NB4 (cell line): ENCODE measurements at regions not wholly inside any gene's neighbourhood (a gene's known extent, or its start where the extent isn't known, plus 50 kb on each side); places are given as distances from the start of the nearest gene placed in this dataset.

Source experiments
- POLR2A ChIP-seq: IDR thresholded peaks from 2 replicates; pipeline ENCODE4 v1.6.1; 2011; ENCODE audit warnings: mild to moderate bottlenecking; ENCODE audit not compliant: insufficient read length; ENCODE audit errors: extremely low read depth
- TF ChIP-seq, protein P1 (sequence below): IDR thresholded peaks from one replicate; pipeline ENCODE4 v1.5.1; 2012; ENCODE audit warnings: low read depth, low read length

DNA sequence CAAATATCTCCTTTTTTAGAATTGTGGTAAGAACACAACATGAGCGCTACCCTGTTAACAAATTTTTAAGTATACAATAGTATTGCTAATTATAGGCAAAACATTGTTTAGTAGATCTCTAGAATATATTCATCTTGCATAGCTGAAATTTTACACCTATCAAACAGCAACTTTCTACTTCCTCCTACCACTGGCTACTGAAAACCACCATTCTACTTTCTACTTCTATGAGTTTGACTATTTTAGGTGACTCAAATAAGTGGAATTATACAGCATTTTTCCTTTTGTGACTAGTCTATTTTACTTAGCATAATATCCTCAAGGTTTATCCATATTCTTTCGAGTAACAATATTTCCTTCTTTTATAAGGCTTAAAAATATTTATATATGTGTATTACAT, 128.4 kb downstream of the FAM76B start:
- TF ChIP-seq, protein P1, sequence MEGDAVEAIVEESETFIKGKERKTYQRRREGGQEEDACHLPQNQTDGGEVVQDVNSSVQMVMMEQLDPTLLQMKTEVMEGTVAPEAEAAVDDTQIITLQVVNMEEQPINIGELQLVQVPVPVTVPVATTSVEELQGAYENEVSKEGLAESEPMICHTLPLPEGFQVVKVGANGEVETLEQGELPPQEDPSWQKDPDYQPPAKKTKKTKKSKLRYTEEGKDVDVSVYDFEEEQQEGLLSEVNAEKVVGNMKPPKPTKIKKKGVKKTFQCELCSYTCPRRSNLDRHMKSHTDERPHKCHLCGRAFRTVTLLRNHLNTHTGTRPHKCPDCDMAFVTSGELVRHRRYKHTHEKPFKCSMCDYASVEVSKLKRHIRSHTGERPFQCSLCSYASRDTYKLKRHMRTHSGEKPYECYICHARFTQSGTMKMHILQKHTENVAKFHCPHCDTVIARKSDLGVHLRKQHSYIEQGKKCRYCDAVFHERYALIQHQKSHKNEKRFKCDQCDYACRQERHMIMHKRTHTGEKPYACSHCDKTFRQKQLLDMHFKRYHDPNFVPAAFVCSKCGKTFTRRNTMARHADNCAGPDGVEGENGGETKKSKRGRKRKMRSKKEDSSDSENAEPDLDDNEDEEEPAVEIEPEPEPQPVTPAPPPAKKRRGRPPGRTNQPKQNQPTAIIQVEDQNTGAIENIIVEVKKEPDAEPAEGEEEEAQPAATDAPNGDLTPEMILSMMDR, result no peak
- no peak for TF ChIP-seq POLR2A
